ENCODE measurements at regions not wholly inside any gene's neighbourhood (a gene's known extent, or its start where the extent isn't known, plus 50 kb on each side); places are given as distances from the start of the nearest gene placed in this dataset.

GRCh38 chr1:30200161-30200560 is 523.2 kb downstream of the MATN1 start:
- no peak for TF ChIP-seq CTCF (IDR thresholded peaks at IDR 0.05 in 8 of 11, conservative IDR thresholded peaks at IDR 0.05 in 3 of 11)
- no peak for TF ChIP-seq POLR2A (IDR thresholded peaks at IDR 0.05)

All from spleen (tissue), 7 donors.